BJ (cell line): ENCODE measurements at regions not wholly inside any gene's neighbourhood (a gene's known extent, or its start where the extent isn't known, plus 50 kb on each side); places are given as distances from the start of the nearest gene placed in this dataset.
"Not testable (repeated sequence)": the region's sequence is repeated elsewhere in the genome, so short reads cannot be mapped to it uniquely, and the experiment has no call there.

Experiments used
- CTCF ChIA-PET: fragments of 350-600 bp; formaldehyde crosslinking; extraction: SDS; loops from one replicate; lab custom pipeline; 2021; ENCODE audit warnings: antibody characterized with exemption, inconsistent platforms; lab: Yijun Ruan, JAX
- POLR2A ChIA-PET: fragments of 300-600 bp; sonication (Branson Sonifier 250); formaldehyde crosslinking; extraction: SDS; loops from one replicate; lab custom pipeline; 2021; ENCODE audit warnings: antibody characterized with exemption; lab: Charles Lee
- DNase-seq: peaks from one replicate; pipeline ENCODE4 v3.0.0-alpha.2; 2011; ENCODE audit warnings: low read depth
- H3K27me3 ChIP-seq: 2 replicates; pipeline ENCODE4 v1.6.0; 2011; ENCODE audit warnings: low read length; ENCODE audit not compliant: control insufficient read depth, insufficient read depth
- H3K36me3 ChIP-seq: 2 replicates; pipeline ENCODE4 v1.5.1; 2011; ENCODE audit warnings: low read length; ENCODE audit not compliant: control insufficient read depth, insufficient read depth
- H3K4me3 ChIP-seq: 2 replicates; pipeline ENCODE4 v1.5.1; 2011; ENCODE audit warnings: low read depth, mild to moderate bottlenecking, control low read depth, low read length
- TF ChIP-seq, protein P1 (sequence below): IDR thresholded peaks from 2 replicates; pipeline ENCODE4 v1.5.1; 2011; ENCODE audit warnings: low read depth, mild to moderate bottlenecking, control low read depth, inconsistent platforms, low read length, moderate library complexity; ENCODE audit not compliant: insufficient read depth

DNA sequence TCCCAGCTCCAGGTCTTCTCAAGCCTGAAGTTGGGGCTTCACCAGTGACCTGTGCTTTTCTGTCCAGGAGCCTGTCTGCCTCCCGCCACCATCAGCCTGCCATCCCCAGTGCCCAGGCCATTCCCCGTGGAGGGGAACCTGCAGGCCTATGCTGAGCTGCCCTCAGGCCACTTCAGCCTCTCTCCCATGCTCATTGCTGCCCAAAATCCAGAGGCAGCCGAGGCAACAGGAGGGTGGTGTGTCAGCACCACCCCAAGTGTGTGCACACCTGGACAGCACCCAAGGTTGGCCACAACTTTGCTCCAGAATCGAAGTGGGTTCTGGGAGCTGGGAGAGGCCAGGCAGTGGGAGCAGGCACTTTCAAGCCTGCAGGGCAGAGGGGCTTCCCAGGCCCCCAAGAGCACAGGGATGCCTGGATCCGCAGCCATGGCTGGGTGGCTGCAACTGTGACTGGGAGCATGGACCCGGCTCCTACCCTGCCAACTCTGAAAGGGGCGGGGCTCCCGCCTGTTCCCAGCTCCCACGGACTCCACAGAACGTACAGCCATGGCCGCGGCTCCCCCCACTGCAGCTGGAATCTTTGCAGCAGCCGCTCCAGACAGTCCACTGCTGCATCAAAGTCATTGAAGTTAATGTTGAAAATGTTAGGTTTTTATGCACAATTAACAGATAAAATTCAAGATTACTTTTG is 1747.0 kb downstream of the OLFM4 start:
- H3K36me3 ChIP-seq = no peaks in the 10 kb centered on the region
- POLR2A ChIA-PET = no interaction called here

DNA sequence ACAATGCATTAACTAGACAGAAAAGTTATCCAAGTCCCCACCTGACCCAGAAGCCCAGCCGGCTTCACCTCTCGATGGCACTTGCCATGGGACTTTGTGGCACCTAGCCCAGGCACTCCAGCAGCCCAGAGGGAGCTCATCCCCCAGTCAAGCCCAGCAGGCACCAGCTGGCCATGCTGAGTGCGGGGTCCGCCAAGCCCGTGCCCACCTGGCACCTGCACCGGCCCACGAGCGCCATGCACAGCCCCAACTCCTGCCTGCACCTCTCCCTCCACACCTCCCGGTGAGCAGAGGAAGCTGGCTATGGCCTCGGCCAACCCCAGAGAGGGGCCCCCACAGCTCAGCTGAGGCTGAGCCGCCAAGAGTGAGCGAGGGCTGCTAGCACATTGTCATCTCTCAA is 1759.1 kb downstream of the OLFM4 start:
- CTCF ChIA-PET = no interaction called here
- POLR2A ChIA-PET = no interaction called here

More for the DNA sequence above, 1747.0 kb downstream of the OLFM4 start:
- CTCF ChIA-PET = interaction anchor here (0.6 kb wide), 1 partner anchor 497 kb away, joined by 3 read pairs; no protein-coding TSS in a partner anchor
- no peak overlapping the region for H3K4me3 ChIP-seq
- no peaks in the 10 kb centered on the region for H3K27me3 ChIP-seq
- no peak for DNase-seq
- TF ChIP-seq, protein P1, sequence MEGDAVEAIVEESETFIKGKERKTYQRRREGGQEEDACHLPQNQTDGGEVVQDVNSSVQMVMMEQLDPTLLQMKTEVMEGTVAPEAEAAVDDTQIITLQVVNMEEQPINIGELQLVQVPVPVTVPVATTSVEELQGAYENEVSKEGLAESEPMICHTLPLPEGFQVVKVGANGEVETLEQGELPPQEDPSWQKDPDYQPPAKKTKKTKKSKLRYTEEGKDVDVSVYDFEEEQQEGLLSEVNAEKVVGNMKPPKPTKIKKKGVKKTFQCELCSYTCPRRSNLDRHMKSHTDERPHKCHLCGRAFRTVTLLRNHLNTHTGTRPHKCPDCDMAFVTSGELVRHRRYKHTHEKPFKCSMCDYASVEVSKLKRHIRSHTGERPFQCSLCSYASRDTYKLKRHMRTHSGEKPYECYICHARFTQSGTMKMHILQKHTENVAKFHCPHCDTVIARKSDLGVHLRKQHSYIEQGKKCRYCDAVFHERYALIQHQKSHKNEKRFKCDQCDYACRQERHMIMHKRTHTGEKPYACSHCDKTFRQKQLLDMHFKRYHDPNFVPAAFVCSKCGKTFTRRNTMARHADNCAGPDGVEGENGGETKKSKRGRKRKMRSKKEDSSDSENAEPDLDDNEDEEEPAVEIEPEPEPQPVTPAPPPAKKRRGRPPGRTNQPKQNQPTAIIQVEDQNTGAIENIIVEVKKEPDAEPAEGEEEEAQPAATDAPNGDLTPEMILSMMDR = no peak

DNA sequence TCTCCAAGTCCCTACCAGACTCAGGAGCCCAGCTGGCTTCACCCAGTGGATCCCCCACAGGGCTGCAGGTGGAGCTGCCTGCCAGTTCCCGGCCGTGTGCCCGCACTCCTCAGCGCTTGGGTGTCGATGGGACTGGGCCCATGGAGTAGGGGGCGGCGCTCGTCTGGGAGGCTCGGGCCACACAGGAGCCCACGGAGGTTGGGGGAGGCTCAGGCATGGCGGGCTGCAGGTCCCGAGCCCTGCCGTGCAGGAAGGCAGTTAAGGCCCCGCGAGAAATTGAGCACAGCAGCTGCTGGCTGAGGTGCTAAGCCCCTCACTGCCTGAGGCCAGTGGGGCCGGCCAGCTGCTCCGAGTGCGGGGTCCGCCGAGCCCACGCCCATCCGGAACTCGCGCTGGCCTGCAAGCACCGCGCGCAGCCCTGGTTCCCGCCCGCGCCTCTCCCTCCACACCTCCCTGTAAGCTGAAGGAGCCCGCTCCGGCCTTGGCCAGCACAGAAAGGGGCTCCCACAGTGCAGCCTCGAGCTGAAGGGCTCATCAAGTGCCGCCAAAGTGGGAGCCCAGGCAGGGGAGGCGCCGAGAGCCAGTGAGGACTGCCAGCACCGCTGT is 1771.1 kb downstream of the OLFM4 start:
- POLR2A ChIA-PET = no interaction called here
- Histone ChIP-seq H3K27me3 (no peaks in the 10 kb centered on the region), H3K36me3 (no peaks in the 10 kb centered on the region), H3K4me3 (no peak overlapping the region)
- CTCF ChIA-PET = no interaction called here
- no peak for DNase-seq
- TF ChIP-seq, protein P1 = no peak

More for the DNA sequence above, 1759.1 kb downstream of the OLFM4 start:
- no peaks in the 10 kb centered on the region for H3K27me3 ChIP-seq
- TF ChIP-seq, protein P1 = no peak
- DNase-seq = no peak
- no peaks in the 10 kb centered on the region for H3K36me3 ChIP-seq
- no peak overlapping the region for H3K4me3 ChIP-seq

- ChIA-PET POLR2A (no interaction called here), CTCF (no interaction called here)
- TF ChIP-seq, protein P1 = no peak
- H3K36me3 ChIP-seq = no peaks in the 10 kb centered on the region
- H3K27me3 ChIP-seq = no peaks in the 10 kb centered on the region
- DNase-seq = no peak
- H3K4me3 ChIP-seq = no peak overlapping the region
These were observed 1773.6 kb downstream of the OLFM4 start for GRCh38 chr13:54802226-54802625.

DNA sequence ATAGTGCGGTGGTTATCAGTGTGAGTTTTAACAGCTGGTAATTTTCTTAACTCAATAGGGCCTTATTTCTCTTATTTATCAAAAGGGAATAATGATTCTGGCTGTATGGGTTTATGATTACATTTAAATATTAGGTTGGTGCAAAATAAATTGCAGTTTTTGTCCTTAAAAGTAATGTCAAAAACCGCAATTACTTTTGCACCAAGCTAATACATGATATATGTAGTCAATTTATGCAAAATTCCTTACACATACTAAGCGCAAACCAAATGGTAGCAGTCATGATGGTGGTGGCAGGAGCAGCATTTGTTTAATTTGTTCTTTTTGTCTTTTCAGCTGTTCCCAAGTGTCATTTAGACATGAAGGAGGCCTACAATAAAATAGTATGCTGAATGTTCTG is 1777.1 kb downstream of the OLFM4 start:
- TF ChIP-seq, protein P1 = no peak
- ChIA-PET CTCF (interaction anchor here (0.9 kb wide), 1 partner anchor 8 kb away, joined by 3 read pairs; no protein-coding TSS in a partner anchor), POLR2A (no interaction called here)
- no peak for DNase-seq
- Histone ChIP-seq H3K4me3 (no peak overlapping the region), H3K36me3 (no peaks in the 10 kb centered on the region), H3K27me3 (no peaks in the 10 kb centered on the region)

DNA sequence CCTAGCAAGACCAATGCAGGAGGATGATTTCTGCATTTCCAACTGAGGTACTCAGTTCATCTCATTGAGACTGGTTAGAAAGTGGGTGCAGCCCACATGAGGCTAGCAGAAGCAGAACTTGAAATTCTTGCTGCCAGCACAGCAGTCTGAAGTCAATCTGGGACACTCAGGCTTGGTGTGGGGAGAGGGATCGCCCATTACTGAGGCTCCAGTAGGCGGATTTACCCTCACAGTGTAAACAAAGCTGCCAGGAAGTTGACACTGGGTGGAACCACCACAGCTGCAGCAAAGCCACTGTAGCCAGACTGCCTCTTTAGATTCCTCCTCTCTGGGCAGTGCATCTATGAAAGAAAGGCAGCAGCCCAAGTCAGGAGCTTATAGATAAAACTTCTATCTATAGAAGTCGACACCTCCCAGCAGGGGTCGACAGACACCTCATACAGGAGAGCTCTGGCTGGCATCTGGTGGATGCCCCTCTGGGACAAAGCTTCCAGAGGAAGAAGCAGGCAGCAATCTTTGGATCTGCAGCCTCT is 1793.4 kb downstream of the OLFM4 start:
- CTCF ChIA-PET, H3K4me3 ChIP-seq, H3K27me3 ChIP-seq, POLR2A ChIA-PET, H3K36me3 ChIP-seq, DNase-seq: not testable (repeated sequence)

DNA sequence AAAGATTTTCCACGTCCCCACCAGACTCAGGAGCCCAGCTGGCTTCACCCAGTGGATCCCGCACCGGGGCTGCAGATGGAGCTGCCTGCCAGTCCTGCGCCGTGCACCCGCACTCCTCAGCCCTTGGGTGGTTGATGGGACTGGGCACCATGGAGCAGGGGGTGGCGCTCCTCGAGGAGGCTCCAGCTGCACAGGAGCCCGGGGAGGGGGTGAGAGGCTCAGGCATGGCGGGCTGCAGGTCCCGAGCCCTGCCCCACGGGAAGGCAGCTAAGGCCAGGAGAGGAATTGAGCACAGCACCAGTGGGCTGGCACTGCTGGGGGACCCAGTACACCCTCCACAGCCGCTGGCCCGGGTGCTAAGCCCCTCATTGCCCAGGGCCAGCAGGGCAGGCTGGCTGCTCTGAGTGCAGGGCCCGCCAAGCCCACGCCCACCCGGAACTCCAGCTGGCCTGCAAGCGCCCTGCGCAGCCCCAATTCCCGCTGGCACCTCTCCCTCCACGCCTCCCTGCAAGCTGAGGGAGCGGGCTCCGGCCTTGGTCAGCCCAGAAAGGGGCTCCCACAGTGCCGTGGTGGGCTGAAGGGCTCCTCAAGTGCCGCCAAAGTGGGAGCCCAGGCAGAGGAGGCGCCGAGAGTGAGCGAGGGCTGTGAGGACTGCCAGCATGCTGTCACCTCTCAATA is 1800.9 kb downstream of the OLFM4 start:
- H3K27me3 ChIP-seq, CTCF ChIA-PET, DNase-seq, H3K4me3 ChIP-seq, H3K36me3 ChIP-seq, POLR2A ChIA-PET: not testable (repeated sequence)
